ENCODE measurements at regions not wholly inside any gene's neighbourhood (a gene's known extent, or its start where the extent isn't known, plus 50 kb on each side); places are given as distances from the start of the nearest gene placed in this dataset.

DNA sequence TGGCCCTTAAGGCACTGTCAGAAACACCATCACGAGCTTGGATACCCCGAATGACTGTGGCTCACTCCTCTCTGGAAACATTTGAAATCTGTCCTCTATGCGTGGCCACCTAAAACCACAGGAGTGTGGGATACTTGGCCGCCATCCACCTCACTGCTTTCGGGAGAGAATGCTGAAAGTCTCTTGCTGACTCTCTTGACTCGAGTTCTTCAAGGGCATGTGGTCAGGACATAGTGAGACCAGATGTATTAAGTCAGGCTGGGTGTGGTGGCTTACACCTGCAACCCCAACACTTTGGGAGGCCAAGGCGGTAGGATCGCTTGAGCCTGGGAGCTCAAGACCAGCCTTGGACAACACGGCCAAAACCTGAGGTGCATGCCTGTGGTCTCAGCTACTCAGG lies 174.7 kb upstream of the ALG10B start:
- TF ChIP-seq, protein P1, sequence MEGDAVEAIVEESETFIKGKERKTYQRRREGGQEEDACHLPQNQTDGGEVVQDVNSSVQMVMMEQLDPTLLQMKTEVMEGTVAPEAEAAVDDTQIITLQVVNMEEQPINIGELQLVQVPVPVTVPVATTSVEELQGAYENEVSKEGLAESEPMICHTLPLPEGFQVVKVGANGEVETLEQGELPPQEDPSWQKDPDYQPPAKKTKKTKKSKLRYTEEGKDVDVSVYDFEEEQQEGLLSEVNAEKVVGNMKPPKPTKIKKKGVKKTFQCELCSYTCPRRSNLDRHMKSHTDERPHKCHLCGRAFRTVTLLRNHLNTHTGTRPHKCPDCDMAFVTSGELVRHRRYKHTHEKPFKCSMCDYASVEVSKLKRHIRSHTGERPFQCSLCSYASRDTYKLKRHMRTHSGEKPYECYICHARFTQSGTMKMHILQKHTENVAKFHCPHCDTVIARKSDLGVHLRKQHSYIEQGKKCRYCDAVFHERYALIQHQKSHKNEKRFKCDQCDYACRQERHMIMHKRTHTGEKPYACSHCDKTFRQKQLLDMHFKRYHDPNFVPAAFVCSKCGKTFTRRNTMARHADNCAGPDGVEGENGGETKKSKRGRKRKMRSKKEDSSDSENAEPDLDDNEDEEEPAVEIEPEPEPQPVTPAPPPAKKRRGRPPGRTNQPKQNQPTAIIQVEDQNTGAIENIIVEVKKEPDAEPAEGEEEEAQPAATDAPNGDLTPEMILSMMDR (IDR thresholded peaks at IDR 0.05; ENCODE audit: unreplicated experiment in 3 of 3) = no peak
- H3K4me1 Mint-ChIP-seq = no peaks in the 10 kb centered on the region
- H3K4me3 Mint-ChIP-seq = no peak overlapping the region
- H3K9me3 Mint-ChIP-seq = peaks cover 18% of the 10 kb centered on the region
- no peak overlapping the region for H3K27ac Mint-ChIP-seq
- H3K27me3 Mint-ChIP-seq (ENCODE audit: low read depth) = peaks cover 3% of the 10 kb centered on the region
- no peaks in the 10 kb centered on the region for H3K36me3 Mint-ChIP-seq (ENCODE audit: low read depth)

DNA sequence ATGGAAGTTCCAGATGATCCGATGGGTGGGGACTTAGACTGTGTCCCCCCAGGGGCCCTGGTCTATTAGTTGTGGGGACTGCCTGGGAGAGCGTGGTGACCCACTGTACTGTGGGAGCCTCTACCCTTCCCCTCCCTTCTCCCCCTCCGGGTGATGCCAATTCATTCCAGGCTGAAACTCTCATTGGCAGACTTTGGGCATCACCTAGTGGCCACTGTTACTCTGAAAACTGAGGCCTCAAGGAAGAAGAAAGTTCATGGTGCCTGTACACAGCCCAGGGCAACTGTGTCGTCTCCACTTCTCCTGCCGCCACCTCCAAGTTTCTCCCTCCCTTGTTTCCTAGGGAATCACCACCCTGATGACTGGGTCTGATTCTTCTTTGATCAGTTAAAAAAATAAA lies 173.6 kb upstream of the ALG10B start:
- peaks cover 3% of the 10 kb centered on the region for H3K27me3 Mint-ChIP-seq (ENCODE audit: low read depth)
- H3K27ac Mint-ChIP-seq = no peak overlapping the region
- no peak overlapping the region for H3K4me3 Mint-ChIP-seq
- no peaks in the 10 kb centered on the region for H3K36me3 Mint-ChIP-seq (ENCODE audit: low read depth)
- TF ChIP-seq, protein P1 (IDR thresholded peaks at IDR 0.05; ENCODE audit: unreplicated experiment in 3 of 3) = no peak
- peaks cover 28% of the 10 kb centered on the region for H3K9me3 Mint-ChIP-seq
- H3K4me1 Mint-ChIP-seq = no peaks in the 10 kb centered on the region

DNA sequence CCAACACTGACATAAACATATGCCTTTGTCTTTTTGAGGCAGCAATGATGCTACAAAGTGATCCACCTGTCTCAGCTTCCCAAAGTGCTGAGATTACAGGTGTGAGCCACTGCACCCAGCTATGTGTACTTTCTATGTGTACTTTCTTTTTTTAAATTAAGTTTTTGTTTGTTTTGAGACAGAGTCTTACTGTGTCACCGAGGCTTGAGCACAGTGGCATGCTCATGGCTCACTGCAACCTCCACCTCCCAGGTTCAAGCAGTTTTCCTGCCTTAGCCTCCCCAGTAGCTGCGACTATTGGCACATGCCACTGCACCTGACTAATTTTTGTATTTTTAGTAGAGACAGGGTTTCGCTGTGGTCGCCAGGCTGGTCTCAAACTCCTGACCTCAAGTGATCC lies 172.5 kb upstream of the ALG10B start:
- Mint-ChIP-seq H3K4me3 (no peak overlapping the region), H3K27me3 (ENCODE audit: low read depth) (peaks cover 3% of the 10 kb centered on the region), H3K27ac (no peak overlapping the region), H3K36me3 (ENCODE audit: low read depth) (peaks cover 2% of the 10 kb centered on the region), H3K4me1 (no peaks in the 10 kb centered on the region), H3K9me3 (peaks cover 37% of the 10 kb centered on the region)
- TF ChIP-seq, protein P1 (IDR thresholded peaks at IDR 0.05; ENCODE audit: unreplicated experiment in 3 of 3) = no peak

DNA sequence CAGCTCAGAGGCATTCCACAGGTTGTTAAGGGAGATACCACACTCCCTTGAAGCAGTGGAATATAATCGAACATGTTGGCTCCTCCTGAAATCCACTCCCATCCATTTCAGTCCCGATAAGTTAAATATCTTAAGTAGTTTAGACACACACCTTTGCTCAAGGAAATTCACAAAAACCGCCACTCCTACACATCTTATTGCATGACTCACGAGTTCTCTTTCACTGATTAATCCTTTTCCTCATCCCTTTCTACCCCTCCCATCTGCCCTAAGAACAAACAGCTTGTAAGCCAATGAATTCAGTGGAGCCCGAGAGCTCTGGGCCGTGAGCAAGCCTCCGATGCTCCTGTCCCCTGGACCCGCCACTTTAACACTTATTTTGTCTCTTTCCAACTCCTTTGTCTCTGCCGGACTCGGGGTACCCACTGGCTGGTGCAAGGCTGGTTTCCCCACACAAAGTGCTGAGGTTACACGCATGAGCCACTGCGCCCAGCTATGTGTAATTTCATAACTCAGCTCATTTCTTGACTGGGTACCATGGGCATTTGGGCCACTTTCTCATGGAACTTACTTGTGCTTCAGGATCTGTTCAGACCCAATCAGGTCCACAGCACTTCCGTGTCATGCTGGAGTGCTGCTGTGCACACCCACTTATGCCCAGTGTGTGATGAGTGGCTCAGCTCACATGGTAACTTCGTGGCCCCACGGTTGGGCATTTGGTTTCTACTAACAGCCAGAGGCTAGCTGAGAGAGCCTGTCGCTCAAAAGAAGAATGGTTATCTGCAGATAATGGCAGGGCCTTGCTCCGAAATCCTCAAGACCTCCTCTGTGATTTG lies 171.8 kb upstream of the ALG10B start:
- Mint-ChIP-seq H3K4me3 (no peak overlapping the region), H3K9me3 (peaks cover 39% of the 10 kb centered on the region), H3K4me1 (no peaks in the 10 kb centered on the region), H3K27me3 (ENCODE audit: low read depth) (peaks cover 3% of the 10 kb centered on the region), H3K27ac (no peak overlapping the region), H3K36me3 (ENCODE audit: low read depth) (peaks cover 3% of the 10 kb centered on the region)
- TF ChIP-seq, protein P1 (IDR thresholded peaks at IDR 0.05; ENCODE audit: unreplicated experiment in 3 of 3) = no peak

DNA sequence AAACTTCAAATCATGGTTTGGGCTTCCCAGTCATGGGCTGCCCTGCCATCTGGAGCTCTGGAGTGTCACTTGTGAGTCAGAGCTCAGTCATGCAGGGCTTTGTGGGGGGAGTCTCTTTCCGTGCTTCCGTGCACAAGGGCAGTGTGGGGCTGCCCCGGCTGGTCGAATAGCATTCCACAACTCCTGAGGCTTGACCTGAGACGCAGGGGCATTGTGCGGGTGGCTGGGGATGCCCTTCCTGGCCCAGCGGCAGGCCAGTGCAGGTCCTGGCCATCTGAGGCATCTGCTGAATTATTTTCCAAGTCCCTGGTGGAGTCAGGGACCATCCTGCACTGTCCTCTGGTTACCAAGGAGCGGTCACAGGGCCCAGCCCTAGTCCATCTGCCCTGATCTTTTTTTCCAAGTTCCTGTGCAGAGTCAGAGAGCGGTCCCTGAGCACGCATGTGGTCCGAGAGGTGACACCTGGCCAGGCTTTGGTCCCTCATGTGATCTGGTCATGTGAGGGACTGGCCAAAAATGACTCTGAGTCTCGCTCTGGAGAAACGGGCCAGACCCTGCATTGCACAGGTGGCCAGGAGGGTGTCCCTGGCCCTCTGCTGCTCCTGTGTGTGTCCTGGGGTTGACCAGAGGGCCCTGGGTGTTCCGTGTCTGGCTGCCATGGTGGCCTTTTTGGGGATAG lies 167.0 kb upstream of the ALG10B start:
- H3K27ac Mint-ChIP-seq = no peak overlapping the region
- no peak overlapping the region for H3K4me3 Mint-ChIP-seq
- TF ChIP-seq, protein P1 (IDR thresholded peaks at IDR 0.05; ENCODE audit: unreplicated experiment in 3 of 3) = no peak
- peaks cover 6% of the 10 kb centered on the region for H3K36me3 Mint-ChIP-seq (ENCODE audit: low read depth)
- peaks cover 61% of the 10 kb centered on the region for H3K9me3 Mint-ChIP-seq
- H3K4me1 Mint-ChIP-seq = no peaks in the 10 kb centered on the region
- H3K27me3 Mint-ChIP-seq (ENCODE audit: low read depth) = no peaks in the 10 kb centered on the region

Measured in nephron (organoid).